HG03469 (cell line): ENCODE measurements at regions not wholly inside any gene's neighbourhood (a gene's known extent, or its start where the extent isn't known, plus 50 kb on each side); places are given as distances from the start of the nearest gene placed in this dataset.
"Not testable (repeated sequence)": the region's sequence is repeated elsewhere in the genome, so short reads cannot be mapped to it uniquely, and the experiment has no call there.

ENCODE experiments used
- ATAC-seq: cut with Tn5 transposase; IDR thresholded peaks from one replicate; pipeline ENCODE4 v1.9.1; 2021; ENCODE audit warnings: mild to moderate bottlenecking, moderate library complexity, moderate number of reproducible peaks; ENCODE audit not compliant: unreplicated experiment

- ATAC-seq, result no peak
Measured at GRCh38 chr1:184858288-184858687, 103.6 kb upstream of the EDEM3 start.

- ATAC-seq, result no peak
Measured at GRCh38 chr1:184854496-184855140, 100.0 kb upstream of the EDEM3 start.

- ATAC-seq, result no peak
Measured at GRCh38 chr1:184854036-184854435, 99.4 kb upstream of the EDEM3 start.

- ATAC-seq, result no peak
Measured at GRCh38 chr1:184851822-184852746, 97.4 kb upstream of the EDEM3 start.

GRCh38 chr1:184843732-184844495, 89.3 kb upstream of the EDEM3 start:
- peak; percentile 98 for ATAC-seq

GRCh38 chr1:184840596-184840995, 85.9 kb upstream of the EDEM3 start:
- ATAC-seq, result no peak

GRCh38 chr1:184838504-184838951, 83.9 kb upstream of the EDEM3 start:
- no peak for ATAC-seq

- ATAC-seq, result no peak
Measured at GRCh38 chr1:184836934-184837895, 82.6 kb upstream of the EDEM3 start.

GRCh38 chr1:184836141-184836540, 81.5 kb upstream of the EDEM3 start:
- ATAC-seq, result no peak

GRCh38 chr1:184833994-184834393, 79.3 kb upstream of the EDEM3 start:
- ATAC-seq, result not testable (repeated sequence)

GRCh38 chr1:184832517-184832916, 77.9 kb upstream of the EDEM3 start:
- ATAC-seq, result no peak

GRCh38 chr1:184829496-184829895, 74.8 kb upstream of the EDEM3 start:
- ATAC-seq, result not testable (repeated sequence)

- ATAC-seq, result no peak
Measured at GRCh38 chr1:184828369-184828717, 73.7 kb upstream of the EDEM3 start.

- no peak for ATAC-seq
Measured at GRCh38 chr1:184827600-184828368, 73.1 kb upstream of the EDEM3 start.

GRCh38 chr1:184826001-184826400, 71.3 kb upstream of the EDEM3 start:
- ATAC-seq, result no peak

- ATAC-seq, result no peak
Measured at GRCh38 chr1:184825571-184825970, 70.9 kb upstream of the EDEM3 start.

GRCh38 chr1:184824691-184825323, 70.1 kb upstream of the EDEM3 start:
- ATAC-seq, result no peak

GRCh38 chr1:184823080-184823479, 68.4 kb upstream of the EDEM3 start:
- no peak for ATAC-seq

GRCh38 chr1:184822267-184822666, 67.6 kb upstream of the EDEM3 start:
- no peak for ATAC-seq
